VCaP (cell line): ENCODE measurements at regions not wholly inside any gene's neighbourhood (a gene's known extent, or its start where the extent isn't known, plus 50 kb on each side); places are given as distances from the start of the nearest gene placed in this dataset.
"Not testable (repeated sequence)": the region's sequence is repeated elsewhere in the genome, so short reads cannot be mapped to it uniquely, and the experiment has no call there.

Experiments
- H3K27ac ChIP-seq: fragments of 450-650 bp; 2 replicates; pipeline ENCODE4 v1.5.1; 2017
- CTCF ChIP-seq: fragments of 450-650 bp; conservative IDR thresholded peaks from 2 replicates; pipeline ENCODE4 v1.5.1; 2017; ENCODE audit warnings: mild to moderate bottlenecking, moderate library complexity

- no peak overlapping the region for H3K27ac ChIP-seq
- TF ChIP-seq CTCF: no peak
These were observed 86.4 kb upstream of the PRSS16 start for GRCh38 chr6:27161115-27161514.

GRCh38 chr6:27161603-27161945, 85.9 kb upstream of the PRSS16 start:
- H3K27ac ChIP-seq: no peak overlapping the region
- TF ChIP-seq CTCF: no peak

GRCh38 chr6:27161946-27162603, 85.4 kb upstream of the PRSS16 start:
- TF ChIP-seq CTCF: peak; percentile 86
- H3K27ac ChIP-seq: no peak overlapping the region

GRCh38 chr6:27163834-27164233, 83.7 kb upstream of the PRSS16 start:
- TF ChIP-seq CTCF: no peak
- H3K27ac ChIP-seq: no peak overlapping the region

- TF ChIP-seq CTCF: no peak
- H3K27ac ChIP-seq: peak overlapping the region; percentile 10; the same call in 1 of the 2 replicates
These were observed 79.4 kb upstream of the PRSS16 start for GRCh38 chr6:27168108-27168507.

GRCh38 chr6:27168586-27169443, 78.7 kb upstream of the PRSS16 start:
- TF ChIP-seq CTCF: no peak
- peak overlapping the region; percentile 10; the same call in 1 of the 2 replicates for H3K27ac ChIP-seq

GRCh38 chr6:27172524-27173231, 74.8 kb upstream of the PRSS16 start:
- not testable (repeated sequence) for H3K27ac ChIP-seq

GRCh38 chr6:27173232-27173601, 74.3 kb upstream of the PRSS16 start:
- not testable (repeated sequence) for H3K27ac ChIP-seq
